GM21717 (cell line): ENCODE measurements at regions not wholly inside any gene's neighbourhood (a gene's known extent, or its start where the extent isn't known, plus 50 kb on each side); places are given as distances from the start of the nearest gene placed in this dataset.
A peak's percentile ranks its signal among the peaks of the same experiment; 100 is the strongest.
"Not testable (repeated sequence)": the region's sequence is repeated elsewhere in the genome, so short reads cannot be mapped to it uniquely, and the experiment has no call there.

Experiments
- ATAC-seq: cut with Tn5 transposase; IDR thresholded peaks from one replicate; pipeline ENCODE4 v1.9.1; 2021; ENCODE audit warnings: mild to moderate bottlenecking, moderate library complexity; ENCODE audit not compliant: unreplicated experiment

DNA sequence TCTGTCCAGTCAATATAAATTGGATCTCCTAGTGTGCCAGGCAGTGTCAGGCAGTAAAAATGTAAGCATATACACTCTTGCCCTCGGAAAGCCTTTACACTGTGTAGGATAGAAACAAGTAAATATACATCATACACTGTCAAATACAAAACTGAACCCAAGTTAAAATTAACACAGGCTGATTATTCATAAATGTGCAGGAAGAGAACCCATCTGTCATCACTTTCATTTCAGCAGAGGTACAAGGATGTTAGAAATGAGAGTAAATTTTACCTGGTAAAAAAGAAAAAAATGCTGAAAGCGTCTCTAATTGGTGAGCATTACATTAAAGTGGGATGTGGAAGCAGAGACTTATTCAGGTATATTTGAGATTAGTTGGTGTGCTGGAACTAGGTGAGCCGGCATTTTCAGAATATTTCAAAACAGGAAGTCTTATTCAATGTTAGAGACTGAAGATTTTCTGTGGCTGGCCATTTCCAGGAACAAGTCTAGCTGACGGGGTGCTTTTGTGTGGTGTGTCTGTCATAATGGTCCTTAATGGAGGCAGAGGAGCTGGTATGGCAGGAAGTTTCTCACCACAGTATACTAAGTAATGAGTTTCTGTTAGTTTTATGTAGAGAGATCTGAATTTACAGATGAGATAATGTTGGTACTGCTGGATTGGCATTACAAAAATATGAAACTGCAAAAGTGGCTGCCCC is 192.6 kb downstream of the CASP12 start:
- ATAC-seq: peak; percentile 100

- no peak for ATAC-seq
Measured at GRCh38 chr11:104704888-104705287, 193.4 kb downstream of the CASP12 start.

- no peak for ATAC-seq
Measured at GRCh38 chr11:104704146-104704830, 194.0 kb downstream of the CASP12 start.

DNA sequence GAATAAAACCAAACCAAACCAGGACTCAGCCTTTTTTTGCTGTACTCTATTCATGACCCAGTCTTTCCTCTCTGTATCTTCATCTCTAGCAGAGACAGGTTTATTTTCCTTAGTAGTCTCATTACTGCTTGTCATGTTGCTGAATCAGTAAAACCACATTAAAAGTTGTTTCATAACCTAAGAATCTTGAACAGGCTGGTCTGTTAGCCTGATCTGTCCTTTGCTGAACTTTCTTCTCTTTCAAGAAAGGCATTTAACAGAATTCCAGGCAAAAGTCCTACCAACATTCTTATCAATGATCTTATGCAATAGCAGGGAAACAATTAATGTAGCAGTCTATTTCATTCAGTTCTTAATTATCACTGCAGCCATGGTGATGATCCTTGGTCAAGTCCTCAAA is 197.7 kb downstream of the CASP12 start:
- ATAC-seq: no peak

- ATAC-seq: no peak
Measured at GRCh38 chr11:104699981-104700380, 198.3 kb downstream of the CASP12 start.

GRCh38 chr11:104695065-104695463 is 203.2 kb downstream of the CASP12 start:
- no peak for ATAC-seq

DNA sequence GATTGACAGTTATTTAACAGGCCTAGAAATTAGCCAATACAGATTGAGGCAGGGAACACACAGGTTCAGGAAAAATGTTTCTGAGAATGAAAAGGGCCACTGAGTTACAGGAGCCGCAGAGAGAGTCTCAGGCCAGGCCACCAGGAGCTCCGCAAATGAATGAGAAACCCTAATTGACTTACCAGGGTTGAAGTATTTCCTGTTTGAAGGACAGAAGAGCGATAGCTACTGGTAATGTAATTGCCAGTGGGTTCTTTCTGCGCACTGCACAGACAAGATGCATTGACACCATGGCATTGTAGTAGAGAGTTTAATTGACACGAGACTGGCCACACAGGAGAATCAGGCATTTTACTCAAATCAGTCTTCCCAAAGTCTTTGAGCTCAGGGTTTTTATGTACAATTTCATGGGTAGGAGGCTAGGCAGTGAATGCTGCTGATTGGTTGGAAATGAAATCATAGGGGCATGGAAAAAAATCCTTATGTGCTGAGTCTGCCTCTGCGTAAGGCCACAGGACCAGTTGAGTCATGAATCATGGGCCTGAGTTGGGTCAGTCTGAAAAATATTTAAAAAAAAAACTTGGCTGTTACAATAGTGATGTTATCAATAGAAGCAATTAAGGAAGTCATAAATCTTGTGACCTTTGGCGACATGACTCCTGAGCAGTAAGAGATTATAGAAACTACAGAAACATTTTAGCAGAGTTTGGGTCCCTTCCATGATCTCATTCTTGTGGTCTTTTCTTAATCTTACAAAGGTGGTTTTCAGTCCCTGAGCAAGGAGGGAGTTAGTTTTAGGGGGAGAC is 203.8 kb downstream of the CASP12 start:
- no peak for ATAC-seq

DNA sequence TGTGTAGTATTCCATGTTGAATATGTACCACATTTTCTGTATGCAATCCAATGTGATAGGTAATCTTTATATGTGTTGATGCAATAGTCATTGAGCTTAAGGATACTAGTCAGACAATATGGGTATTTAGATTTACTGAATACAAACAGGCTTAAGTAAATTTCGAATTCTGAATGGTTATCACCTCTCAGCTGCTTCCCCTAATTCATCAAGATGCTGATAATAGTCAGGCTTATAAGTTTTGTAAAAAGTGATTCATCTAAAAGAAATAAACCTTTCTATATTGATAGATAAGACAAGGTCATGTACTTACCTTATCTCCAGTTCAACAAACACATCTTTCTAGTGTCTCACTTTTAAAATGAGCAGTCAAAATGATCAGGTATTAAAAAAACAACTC is 205.5 kb downstream of the CASP12 start:
- no peak for ATAC-seq

DNA sequence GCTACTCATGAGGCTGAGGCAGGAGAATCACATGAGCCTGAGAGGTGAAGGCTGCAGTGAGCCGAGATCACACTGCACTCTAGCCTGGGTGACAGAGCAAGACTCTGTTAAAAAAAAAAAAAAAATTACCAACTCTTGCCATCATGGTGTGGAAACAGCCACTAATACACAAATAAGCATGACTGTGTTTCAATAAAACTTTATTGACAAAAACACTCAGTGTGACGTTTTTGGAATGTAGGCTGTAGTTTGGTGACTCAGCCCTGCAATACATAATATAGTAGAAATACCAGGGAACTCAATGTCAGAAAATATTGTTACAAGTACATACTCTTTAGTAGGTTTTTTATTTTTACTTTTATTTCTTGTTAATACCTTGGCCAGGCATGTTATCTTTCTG is 207.1 kb downstream of the CASP12 start:
- ATAC-seq: no peak

DNA sequence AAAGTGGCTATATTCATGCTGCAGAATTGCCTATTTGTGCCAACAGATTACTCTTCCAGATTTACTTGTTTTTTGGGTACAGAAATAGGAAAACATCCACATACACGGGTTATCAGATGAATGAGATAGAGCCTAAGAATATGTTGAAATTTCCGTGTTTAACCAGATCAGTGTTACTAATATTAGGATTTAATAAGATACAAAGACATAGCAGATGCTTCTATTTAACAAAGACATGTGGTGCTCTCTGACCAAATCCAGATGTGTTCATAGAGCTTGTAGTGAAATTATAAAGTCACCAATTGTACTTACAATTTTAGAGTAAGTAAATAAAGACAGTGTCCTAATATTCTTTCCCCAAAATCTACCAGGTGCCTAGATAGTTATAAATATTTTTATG is 208.0 kb downstream of the CASP12 start:
- ATAC-seq: no peak

GRCh38 chr11:104688731-104689130 is 209.5 kb downstream of the CASP12 start:
- ATAC-seq: no peak

GRCh38 chr11:104682206-104682605 is 216.1 kb downstream of the CASP12 start:
- ATAC-seq: no peak

GRCh38 chr11:104679258-104679657 is 219.0 kb downstream of the CASP12 start:
- no peak for ATAC-seq

GRCh38 chr11:104678408-104678807 is 219.9 kb downstream of the CASP12 start:
- ATAC-seq: no peak

DNA sequence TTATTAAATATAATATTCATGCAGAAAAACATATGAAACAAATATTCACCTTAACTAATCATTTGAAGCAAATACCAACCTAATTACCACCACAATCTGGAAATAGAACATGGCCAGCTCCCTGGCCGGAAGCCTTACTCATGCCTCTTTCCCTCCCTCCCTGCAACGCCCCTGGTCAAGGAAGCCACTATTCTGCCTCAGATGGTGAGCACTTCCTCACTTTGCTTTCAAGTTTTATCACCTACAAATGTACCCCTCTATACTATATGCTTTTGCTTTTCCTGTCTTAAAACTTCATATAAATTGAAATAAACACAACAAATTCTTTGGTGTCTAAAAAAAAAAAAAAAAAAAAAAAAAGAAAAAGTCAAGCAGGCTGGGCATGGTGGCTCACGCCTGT is 221.2 kb downstream of the CASP12 start:
- ATAC-seq: not testable (repeated sequence)

- ATAC-seq: no peak
Measured at GRCh38 chr11:104672897-104673296, 225.4 kb downstream of the CASP12 start.

GRCh38 chr11:104668797-104669463 is 229.3 kb downstream of the CASP12 start:
- no peak for ATAC-seq

GRCh38 chr11:104666624-104667023 is 231.6 kb downstream of the CASP12 start:
- ATAC-seq: no peak

GRCh38 chr11:104665641-104666040 is 232.6 kb downstream of the CASP12 start:
- no peak for ATAC-seq

GRCh38 chr11:104663190-104664140 is 234.8 kb downstream of the CASP12 start:
- no peak for ATAC-seq
